GM18858 (cell line): ENCODE measurements at regions not wholly inside any gene's neighbourhood (a gene's known extent, or its start where the extent isn't known, plus 50 kb on each side); places are given as distances from the start of the nearest gene placed in this dataset.

ENCODE experiments used
- ATAC-seq: cut with Tn5 transposase; IDR thresholded peaks from one replicate; pipeline ENCODE4 v1.9.1; 2021; ENCODE audit not compliant: unreplicated experiment

DNA sequence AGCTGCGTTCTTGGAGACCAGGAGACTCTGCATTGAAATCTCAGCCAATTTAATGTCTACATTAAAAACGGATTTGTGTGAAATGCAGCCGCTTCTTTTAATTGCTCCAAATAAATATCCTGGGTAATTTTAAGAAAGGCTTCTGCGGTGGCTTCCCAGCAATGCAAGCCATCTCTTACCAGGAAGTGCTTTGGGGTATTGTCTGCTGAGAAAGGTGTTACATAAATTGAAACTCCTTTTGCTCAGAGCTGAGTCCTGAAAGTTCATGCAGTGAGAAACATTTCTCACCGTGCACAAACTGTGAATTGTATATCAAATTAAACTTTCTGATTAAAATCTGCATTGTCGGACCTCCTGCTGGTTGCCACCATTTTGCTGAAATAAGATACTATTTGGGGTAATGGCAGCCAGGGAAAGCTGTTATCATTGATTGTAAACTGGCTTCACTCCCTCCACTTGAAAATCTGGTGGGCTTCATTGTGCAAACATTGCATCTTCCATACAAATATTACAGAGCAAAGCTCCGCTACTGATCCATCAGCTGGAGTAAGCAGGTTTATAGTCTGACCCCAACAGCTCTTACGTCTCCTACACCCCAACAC, 59.5 kb downstream of the ZIC5 start:
- ATAC-seq, result no peak

GRCh38 chr13:99911069-99911964, 60.2 kb downstream of the ZIC5 start:
- ATAC-seq, result no peak

- ATAC-seq, result no peak
Measured at GRCh38 chr13:99909836-99910619, 61.5 kb downstream of the ZIC5 start.

GRCh38 chr13:99909097-99909835, 62.3 kb downstream of the ZIC5 start:
- no peak for ATAC-seq

DNA sequence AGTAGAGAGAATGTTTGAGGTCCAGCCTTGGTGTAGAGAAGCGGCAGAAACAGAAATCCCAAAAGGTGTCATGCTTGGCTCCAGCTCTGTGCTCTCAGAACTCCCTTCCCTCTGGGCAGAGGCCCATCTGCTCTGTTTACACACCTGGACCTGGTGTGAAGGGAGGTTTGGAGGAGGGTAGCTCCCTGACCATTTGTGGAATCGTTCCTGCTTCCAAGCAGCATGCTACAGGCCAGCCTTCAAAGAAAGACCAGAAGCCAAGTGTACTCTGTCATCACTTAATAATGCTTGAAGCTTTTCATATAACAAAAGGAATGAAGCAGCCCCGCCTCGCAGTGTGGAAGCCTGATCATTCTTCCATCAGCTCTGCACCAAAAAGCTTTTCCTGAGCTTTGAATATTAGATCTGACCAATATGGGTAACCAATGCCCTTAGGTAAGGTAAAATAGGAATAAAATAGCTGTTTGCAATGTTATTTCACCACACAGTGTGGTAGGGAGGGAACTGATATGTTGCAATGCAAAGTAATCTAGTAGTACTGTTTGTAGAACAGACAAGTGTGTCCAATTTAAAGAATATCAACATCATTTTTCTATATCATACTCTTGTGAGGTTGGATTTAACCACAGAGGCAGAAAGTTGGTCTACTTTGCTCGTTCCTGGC, 63.3 kb downstream of the ZIC5 start:
- no peak for ATAC-seq

DNA sequence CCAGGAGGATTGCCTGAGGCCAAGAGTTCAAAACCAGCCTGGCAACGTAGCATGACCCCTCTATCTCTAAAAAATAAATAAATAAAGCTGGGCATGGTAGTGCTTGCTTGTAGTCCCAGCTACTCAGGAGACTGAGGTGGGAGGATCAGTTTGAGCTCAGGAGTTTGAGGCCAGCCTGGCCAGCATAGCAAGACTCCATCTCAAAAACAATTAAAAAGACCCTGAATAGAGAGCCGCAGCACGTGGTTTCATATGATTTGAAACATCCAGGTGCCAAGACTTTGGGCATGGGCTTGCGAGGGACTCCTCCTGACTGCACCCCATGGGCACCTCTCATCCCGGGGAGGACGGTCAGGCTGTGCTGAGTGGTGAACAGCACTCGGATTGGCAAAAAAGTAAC, 63.9 kb downstream of the ZIC5 start:
- ATAC-seq, result no peak

DNA sequence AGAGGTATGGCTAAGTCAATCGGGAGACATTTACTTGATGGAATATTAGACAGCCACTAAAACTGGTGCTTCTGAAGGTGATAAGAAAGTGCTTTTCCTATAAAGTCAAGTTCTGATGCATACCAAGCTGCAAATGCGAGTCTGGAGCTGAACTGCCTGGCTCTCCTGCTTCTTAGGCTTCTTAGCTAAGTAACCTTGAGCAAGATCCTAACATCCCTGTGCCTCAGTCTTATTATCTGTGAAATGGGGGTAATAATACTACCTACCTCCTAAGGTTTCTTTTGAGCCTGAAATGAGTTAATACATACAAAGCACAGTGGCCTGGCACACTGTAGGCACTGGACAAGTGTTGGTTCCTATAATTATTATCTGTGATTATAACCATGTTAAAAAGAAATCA, 64.5 kb downstream of the ZIC5 start:
- ATAC-seq, result no peak

DNA sequence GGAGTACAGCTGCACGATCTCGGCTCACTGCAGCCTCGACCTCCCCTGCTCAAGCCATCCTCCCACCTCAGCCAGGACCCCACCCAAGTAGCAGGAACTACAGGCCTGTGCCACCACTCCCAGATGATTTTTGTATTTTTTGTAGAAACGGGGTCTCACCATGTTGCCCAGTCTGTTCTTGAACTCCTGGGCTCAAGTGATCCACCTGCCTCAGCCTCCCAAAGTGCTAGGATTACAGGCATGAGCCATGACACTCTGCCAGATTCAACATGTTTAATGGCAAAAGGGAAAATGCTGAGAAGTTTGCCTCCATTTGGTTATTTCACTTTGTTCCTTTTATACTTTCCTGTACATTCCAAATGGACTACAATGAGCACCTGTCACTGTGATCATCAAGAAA, 65.8 kb downstream of the ZIC5 start:
- ATAC-seq, result no peak

- ATAC-seq, result no peak
Measured at GRCh38 chr13:99905224-99905623, 66.3 kb downstream of the ZIC5 start.

DNA sequence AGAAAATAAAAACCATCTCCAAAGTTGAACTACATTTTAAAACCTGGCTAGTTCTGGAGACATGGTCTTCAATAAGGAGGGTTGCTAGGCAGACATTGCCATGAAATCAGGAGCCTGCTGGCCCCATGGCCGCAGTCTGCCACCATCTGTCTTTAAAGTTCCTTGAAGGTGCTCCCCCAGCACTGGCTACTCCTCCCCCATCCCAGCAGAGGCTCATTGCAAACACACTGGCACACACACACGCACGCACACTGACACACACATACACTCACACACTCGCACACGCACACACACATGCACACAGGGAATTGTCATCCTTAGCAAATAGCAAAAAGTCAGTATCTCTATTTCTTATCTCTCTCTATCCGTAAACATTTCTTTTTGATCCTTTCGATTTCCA, 68.4 kb downstream of the ZIC5 start:
- ATAC-seq, result no peak

GRCh38 chr13:99902657-99903056, 68.9 kb downstream of the ZIC5 start:
- ATAC-seq, result no peak

DNA sequence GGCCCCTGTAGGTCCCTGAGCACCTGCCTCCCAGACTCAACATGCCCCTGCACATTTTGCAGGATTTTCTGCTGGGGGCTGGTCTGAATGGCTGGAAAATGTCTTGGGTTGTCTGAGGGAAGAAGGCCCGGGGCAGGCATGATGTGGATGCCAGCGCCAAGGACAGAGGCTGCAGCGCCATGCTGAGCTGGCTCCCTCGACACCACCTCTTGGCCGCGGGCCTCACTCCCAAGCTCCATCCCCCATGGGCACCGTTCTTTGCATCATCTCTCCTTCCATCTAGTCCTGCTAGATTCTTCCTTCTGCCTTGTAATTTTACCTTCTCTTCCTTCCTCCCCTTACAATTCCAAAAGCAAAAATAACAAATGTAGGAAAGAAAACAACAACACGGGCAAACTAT, 70.6 kb downstream of the ZIC5 start:
- no peak for ATAC-seq

GRCh38 chr13:99898421-99898820, 73.1 kb downstream of the ZIC5 start:
- ATAC-seq, result no peak

DNA sequence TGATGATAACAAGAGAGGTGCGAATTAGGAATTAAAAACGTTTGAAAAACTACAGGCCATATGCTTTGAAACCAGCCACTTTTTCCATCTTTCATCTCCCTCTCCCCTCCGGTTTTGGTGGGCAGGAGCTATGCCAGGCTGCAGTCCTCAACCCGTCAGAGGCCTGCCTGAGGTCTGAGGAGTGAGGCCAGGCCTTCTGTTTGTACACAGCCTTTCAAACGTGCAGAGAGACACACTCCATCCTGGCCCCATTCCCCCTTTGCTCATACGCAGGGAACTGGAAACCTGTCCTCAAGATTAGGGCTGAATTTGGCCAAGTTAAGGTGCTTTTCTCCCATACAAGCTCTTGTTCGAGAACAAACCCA, 74.5 kb downstream of the ZIC5 start:
- ATAC-seq, result no peak

DNA sequence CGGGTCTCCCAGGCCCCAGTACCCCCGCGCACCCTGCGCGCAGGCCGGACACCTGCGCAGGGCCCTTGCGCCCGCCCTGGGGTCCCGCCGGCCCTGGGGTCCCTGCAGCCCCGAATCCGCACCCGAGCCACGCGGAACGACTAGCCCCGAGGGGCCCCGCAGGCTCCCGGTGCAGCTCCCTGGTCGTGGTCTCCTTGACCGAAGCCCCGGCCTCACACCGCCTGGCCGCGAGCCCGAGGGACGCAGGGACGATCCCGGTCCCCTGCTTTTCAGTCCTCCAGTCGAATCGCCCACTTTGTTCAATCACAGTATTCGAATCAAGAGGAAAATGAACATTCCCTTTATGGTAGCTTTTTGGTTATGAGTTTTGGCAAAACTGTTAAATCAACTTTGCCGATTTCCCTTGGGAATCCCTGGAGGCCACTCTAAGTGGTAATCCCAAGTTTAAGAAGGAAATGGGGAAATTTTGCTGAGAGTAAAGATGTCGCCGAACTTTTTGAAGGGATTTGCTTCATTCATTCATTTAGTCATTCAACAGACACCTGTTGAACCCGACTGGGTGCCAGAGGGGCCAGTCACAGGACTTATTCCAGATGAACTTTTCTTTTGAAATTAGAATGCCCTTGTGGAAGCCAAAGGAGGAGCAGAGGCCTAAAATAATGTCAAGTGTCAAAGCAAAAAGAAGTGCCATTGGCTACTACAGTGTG, 75.0 kb downstream of the ZIC5 start:
- ATAC-seq, result no peak

DNA sequence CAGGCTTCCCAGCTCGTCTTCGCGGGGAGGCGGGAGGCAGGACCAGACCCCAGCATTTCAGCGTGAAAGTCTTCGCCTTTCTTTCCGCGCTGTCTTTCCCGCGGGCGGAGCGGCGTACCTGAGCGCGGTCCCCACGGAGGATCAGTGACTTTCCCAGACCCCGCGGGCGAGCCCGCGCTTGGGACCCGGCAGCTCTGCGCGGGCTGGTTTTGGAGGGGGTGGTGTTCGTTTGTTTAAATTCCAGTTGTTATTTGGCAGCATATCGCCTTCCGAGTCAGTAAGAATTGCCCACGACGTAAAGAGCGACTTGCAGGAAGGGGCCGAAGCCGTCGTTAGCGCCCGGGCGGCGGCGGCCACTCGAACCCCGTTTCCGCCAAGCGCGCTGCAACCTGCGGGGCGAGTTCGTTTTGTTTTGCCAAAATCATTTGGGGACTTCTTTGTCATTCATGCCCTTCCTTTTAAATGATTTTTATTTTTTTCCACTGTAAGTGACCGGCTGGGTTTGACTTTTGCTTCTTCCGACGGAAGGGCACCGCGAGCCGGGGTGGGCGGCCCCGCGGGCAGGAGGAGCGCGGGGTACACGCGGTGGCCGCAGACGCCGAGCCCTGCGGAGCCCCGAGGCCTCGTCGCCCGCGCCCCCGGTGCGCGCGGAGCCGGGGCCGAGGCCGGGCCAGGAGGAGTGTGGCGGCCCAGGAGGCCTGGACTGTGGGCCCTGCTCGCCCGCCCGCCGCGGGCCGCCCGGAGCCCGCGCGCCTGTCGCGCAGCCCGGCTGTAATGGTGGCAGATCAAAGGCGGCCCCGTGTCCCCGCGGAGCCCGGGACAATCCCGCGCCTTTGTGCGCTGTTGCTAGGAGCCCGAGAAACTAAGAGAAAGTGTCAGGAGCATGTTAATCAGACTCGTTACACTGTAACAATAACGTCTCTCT, 75.9 kb downstream of the ZIC5 start:
- no peak for ATAC-seq

DNA sequence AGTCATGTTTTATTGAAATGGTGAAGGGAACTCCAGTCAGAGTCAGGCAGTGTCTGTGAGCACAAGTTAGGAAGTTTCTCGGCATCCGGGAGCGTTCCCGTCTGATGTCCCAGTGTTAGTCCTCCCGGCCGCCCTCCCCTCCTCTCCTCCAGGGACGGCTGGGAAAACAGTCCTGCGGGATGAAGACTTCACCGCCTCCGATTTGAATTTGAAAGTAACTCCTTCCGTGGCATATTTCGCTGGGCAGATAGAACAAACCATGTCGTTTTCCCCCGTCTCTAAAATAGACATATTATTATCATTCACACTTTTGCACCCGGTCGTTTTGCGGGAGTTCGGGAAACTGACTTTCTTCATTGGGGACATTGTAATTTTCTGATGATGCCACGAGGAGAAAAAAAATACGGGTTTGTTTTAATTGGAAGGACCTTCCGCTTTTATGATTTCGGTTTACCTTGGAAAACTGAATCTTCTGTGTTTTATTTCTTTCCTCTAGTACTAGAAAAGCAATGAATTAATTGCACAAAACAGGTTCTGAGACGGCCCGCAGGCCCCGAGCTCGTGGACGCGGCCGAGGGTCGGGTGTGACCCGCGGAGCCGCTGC, 76.6 kb downstream of the ZIC5 start:
- ATAC-seq, result no peak

DNA sequence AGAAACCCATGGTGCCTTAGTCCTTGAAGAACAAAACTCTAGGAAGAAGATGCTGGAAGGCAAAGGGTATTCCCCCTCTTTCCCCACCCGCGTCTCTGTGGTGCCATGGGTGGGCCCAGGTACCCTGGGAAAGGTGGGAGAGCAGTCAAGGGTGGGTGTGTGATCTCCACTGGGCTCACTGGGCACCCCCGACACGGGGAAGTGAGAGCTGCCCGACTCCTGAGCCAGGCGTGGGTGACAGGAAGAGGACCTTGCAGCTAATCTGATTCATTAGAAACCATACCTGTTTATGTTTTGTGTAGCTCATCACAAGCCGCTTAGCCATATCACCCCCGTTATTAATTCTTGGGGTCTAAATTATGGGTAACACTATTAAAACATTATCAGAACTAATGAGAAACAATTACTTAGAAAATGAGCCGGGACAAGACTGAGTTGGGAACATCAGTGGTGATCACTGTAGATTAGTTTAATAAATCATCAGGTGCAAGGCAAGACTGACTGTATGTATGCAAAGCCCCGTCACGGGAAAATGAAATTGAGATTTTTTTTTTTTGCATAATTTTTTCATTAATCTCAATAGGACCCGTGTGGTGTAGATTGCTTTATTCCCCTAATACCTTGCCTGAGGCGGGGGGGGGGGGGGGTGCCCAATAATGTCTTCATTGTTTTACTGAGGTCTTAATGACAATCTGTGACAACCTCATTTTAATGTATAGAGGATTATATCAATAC, 77.3 kb downstream of the ZIC5 start:
- ATAC-seq, result no peak
